Stimulated activated CD4-positive, alpha-beta T cell treated with anti-CD3 and anti-CD28 coated beads, Interleukin-2, amount 100 ng/mL, for 24 hours (primary cell): ENCODE measurements at regions not wholly inside any gene's neighbourhood (a gene's known extent, or its start where the extent isn't known, plus 50 kb on each side); places are given as distances from the start of the nearest gene placed in this dataset.

ENCODE experiments used
- DNase-seq, 2 donors: peaks; one replicate each; pipeline ENCODE4 v3.0.0-alpha.2; 2020

DNA sequence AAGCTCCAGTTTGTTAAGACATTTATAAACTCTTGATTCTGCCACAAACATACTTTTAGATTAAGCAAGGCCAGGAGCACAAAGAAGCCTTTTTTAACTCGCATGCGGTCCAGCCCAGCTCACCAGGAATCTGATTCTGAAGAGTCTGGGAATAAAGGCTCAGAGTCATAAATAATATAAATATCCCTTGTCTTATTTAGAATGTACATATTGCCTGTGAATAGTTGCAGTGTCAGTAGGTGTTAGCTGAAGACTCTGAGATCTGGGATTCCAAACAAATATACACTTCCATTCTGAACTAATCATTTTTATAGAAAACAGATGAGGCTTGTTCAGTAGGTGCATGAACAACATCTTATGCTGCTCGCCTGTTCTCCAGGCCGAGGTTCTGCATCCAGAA is 59.1 kb upstream of the ELAC2 start:
- DNase-seq = no peak

DNA sequence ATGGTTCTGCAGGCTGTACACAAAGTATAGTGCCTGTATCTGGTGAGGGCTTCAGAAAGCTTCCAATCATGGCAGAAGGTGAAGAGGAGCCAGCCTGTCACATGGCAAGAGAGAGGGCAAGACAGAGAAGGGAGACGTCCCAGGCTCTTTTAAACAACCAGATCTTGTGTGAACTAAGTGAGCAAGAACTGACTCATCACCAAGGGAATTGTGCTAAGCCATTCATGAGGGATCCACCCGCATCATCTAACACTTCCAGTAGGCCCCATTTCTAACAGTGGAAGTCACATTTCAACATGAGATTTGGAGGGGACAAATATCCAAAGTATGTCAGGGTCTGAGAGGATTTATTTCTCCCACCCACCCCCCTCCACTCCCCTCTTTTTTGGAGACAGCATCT is 56.2 kb upstream of the ELAC2 start:
- DNase-seq = no peak

DNA sequence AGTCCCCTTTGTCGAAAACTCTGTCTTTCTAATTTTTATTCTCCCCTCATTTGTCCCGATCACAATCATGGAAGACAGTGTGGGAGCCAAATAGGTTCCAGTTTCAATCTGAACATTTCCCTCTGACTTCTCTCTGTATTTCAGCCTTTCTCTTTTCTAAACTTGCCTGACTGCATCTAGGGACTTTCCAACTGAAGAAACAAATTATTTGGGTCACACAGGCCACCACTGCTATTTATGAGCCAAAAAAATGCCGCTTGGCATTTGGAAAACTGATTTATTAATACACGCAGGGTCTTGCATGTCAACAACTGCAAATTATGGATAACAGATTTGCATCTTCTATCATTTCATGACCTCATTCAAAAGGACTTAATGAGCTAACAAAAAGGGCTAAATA is 55.2 kb upstream of the ELAC2 start:
- no peak for DNase-seq

DNA sequence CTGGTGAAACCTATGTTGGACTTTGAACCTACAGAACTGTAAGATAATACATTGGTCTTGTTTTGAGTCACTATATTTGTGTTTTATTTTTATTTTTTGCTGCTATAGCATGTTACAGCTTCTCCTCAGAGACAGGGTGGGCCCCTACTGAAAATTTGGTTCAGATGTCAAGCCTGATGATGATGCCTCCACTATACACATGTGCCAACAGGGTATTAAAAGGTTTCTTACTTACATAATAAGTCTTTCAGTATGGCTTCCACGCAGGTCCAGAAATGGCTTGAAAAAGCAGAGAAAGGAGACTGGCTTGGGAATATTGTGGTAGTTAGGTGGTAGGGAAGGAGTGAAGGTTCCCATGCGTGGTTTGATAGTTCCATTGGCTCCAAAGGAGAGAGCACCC is 52.9 kb upstream of the ELAC2 start:
- DNase-seq = no peak

DNA sequence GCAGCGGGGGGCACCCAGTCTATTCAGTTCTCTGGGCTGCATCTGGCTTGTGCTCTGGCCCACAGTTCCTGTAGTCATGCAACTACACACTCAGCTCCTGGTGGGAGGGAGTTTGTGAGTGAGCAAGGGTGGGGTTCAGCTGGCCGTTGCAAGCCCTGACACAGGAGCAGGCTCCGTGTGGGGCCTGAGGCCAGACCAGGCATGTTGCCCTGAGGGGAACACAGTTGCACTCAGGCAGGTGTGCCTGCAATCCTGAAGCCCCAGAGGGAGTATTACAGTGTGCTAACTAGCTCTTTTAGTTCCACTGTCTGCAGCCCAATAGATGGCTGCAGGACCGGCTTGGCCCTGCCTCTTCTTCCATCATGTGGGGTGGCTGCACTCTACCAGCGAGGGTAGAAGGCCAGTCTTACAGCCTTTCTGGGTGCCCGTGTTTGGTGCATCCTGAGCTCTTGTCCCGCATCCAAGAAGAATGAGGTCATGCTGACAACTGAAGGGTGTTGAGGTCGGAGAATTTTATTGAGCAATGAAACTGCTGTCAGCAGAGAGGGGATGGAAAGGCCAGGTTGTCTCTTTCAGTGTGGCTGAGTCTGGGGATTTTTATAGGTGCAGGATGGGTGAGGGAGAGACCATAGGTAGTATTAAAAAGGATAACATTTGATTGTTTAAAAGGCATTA is 49.9 kb upstream of the ELAC2 start:
- DNase-seq = no peak
